ENCODE measurements at regions not wholly inside any gene's neighbourhood (a gene's known extent, or its start where the extent isn't known, plus 50 kb on each side); places are given as distances from the start of the nearest gene placed in this dataset.

GRCh38 chr1:191256917-191257316, 779.3 kb upstream of the BRINP3 start:
- TF ChIP-seq CTCF (optimal IDR thresholded peaks at IDR 0.05 in 1 of 3, IDR thresholded peaks at IDR 0.05 in 1 of 3, conservative IDR thresholded peaks at IDR 0.05 in 1 of 3; ENCODE audit: extremely low read depth in 1 of 3, insufficient read depth in 2 of 3, low read length in 3 of 3) (no peak), EZH2 (IDR thresholded peaks at IDR 0.05; ENCODE audit: low read length) (no peak)

All from keratinocyte (primary cell).